Stimulated activated CD4-positive, alpha-beta T cell treated with anti-CD3 and anti-CD28 coated beads, Interleukin-1b, Interleukin-23, amount 100 ng/mL, for 24 hours (primary cell): ENCODE measurements at regions not wholly inside any gene's neighbourhood (a gene's known extent, or its start where the extent isn't known, plus 50 kb on each side); places are given as distances from the start of the nearest gene placed in this dataset.
"Not testable (repeated sequence)": the region's sequence is repeated elsewhere in the genome, so short reads cannot be mapped to it uniquely, and the experiment has no call there.

Source experiments
- DNase-seq, 4 experiments: peaks; one replicate each; pipeline ENCODE4 v3.0.0-alpha.2; 2020; ENCODE audit warnings: low read depth in 4 of 4, low spot score in 1 of 4

DNA sequence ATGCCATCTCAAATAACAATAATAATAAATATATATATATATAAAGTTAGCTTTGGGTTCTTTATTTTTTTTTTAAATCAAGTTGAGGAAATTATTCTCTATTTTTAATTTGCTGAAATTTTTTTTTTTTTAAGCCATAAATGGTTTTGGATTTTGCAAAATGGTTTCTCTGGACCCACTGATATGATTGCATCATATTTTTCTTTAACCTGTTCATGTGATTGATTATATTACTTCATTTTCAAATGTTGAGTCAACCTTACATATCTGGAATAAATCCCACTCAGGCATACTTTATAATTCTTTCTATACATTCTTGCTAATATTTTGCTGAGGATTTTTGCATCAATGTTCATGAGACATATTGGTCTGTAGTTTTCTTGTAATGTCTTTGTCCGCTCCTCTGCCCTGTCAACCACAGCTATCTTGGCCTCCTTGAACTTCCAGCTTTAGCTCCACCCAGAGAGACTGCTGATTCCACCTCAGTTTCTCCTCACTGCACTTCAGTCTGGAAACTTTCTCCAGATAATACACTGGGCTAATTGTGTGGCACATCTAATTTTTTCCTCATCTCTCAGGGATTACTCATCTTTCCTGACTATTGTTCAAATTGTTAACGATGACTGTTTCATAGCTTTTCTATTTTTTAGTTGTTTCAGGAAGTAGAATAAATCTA lies 160.9 kb upstream of the GIMD1 start:
- DNase-seq, result no peak

DNA sequence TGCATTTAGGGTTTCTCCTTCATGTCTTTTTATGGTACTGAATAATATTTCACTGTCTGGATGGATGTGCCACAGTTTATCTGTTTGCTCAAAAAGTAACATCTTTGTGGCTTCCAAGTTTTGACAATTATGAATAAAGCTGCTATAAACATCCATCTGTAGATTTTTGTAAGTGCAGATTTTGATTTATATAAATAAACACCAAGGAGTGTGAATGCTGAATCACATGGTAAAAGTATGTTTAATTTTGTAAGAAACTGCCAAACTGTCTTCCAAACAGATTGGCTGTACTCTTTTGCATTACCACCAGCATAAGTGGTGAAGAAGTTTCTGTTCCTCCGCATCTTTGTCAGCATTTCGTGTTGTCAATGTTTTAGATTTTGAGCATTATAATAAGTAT lies 158.7 kb upstream of the GIMD1 start:
- no peak for DNase-seq

DNA sequence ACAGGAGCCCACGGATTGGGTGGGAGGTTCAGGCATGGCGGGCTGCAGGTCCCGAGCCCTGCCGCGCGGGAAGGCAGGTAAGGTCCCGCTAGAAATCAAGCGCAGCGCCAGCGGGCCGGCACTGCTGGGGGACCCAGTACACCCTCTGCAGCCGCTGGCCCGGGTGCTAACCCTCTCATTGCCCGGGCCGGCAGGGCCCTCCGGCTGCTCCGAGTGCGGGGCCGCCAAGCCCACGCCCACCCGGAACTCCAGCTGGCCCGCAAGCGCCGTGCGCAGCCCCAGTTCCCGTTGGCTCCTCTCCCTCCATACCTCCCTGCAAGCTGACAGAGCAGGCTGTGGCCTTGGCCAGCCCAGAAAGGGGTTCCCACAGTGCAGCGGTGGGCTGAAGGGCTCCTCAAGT lies 156.8 kb upstream of the GIMD1 start:
- not testable (repeated sequence) for DNase-seq

DNA sequence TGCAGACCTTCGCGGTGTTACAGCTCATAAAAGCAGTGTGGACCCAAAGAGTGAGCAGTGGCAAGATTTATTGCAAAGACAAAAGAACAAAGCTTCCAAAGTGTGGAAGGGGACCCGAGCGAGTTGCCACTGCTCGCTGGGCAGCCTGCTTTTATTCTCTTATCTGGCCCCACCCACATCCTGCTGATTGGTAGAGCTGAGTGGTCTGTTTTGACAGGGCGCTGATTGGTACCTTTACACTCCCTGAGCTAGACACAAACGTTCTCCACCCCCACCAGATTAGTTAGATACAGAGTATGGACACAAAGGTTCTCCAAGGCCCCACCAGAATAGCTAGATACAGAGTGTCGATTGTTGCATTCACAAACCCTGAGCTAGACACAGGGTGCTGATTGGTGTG lies 156.2 kb upstream of the GIMD1 start:
- DNase-seq, result not testable (repeated sequence)

DNA sequence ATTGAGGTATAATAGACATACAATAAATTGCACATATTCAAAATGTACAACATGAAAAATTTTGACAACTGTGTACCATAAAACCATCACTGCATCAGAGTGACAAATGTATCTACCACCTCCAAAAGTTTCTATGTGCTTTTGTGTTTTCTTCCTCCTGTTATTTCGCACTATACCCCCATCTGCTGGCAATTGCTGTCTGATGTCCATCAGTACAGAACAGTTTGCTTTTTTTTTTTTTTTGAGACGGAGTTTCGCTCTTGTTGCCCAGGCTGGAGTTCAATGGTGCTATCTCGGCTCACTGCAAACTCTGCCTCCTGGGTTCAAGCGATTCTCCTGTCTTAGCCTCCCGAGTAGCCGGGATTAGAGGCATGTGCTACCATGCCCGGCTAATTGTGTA lies 154.3 kb upstream of the GIMD1 start:
- no peak for DNase-seq

DNA sequence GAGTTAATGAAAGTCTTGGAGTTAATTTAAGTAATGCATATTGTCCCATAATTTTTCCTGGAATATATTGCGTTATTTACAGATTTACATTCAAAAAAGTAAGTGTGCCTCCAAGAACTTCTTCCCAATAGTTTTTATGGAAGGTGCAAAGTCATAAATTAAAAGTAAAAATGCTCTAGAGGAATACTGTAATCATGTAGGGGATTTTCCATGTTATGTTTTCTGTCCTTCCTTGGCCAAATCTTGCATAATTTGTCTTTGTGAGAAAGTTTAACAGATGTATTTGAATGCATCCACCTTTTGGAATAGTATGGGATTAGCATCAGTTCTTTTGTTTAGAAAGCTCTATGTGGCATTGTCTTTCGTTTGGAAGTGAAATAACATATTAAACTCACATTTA lies 144.1 kb upstream of the GIMD1 start:
- no peak for DNase-seq

DNA sequence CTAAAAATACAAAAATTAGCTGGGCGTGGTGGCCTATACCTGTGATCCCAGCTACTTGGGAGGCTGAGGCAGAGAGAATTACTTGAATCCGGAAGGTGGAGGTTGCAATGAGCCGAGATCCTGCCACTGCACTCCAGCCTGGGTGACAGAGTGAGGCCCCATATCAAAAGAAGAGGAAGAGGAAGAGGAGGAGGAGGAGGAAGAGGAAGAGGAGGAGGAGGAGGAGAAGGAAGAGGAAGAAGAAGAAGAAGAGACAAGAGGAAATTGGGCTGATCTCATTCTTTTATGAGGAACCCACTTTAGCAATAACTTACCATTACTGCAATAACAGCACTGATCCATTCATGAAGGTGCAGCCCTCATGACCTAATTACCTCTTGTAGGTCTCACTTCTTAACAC lies 138.9 kb upstream of the GIMD1 start:
- DNase-seq, result no peak

DNA sequence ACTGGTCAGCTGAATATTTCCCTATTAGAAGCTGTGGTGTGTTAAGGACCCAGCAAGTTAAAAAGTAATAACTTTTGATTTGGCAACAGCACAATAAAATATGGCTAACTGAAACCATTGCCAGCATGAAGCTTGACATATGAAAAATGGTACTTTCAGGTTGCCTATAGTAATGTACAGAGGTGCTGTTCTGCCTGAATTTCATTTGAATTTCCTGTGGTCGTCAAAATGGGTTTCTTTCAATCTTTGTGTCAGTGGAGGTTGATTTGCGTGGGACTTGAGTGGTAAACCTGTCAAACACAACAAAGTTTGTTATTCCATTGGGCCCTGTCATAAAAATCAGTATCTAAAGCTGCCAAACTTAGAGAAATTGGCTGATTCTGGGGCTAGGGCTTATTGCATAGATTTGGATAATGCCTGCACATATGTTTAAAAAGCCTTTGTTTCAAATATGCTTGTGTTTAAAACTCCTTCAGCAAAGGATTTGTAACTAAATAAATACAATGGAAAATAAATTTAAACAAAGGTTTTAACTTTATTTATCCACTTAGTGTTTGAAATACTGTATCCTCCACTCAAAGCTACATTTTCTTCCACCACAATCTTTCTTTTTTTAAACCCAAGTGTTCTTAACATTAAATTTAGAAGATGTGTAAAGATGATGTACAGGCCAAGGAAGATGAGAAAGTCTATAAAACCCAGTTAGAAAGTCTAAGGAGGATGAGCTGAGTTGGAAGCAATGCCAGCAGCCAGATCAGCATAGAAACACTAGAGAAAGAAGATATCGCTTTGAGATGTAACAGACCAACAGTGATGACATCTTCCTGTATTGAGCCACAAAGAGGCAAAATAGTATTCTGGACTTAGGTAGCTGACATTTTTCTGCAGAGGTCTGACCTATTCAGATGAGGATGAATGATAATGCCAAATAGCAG lies 134.8 kb upstream of the GIMD1 start:
- no peak for DNase-seq

DNA sequence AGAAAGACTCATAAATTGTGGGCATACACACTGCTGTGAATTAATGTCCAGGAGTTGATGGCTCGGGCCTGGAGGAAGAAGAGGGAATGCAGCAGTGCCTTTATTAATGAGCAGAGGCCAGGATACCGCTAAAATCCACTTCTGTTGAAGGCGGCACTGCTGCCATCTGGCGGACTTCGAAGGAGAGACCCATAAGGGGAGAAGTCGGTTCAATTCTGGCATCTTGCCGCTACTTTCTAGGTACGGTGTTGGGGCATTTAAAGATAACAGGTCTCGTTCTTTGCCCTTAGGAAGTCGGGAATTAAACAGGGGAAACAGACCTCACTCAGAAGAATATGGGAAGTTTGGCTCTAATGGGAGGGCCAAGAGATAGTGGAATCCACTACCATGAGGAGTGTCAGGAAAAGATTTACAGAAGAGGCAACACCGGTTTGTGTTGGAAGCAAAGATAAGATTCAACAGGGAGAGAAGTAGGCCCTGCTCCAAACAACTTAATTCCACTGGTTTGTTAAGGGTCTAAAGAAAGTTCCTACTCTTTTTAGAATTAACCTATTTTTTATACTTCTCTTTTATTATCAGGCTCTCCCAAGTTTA lies 133.6 kb upstream of the GIMD1 start:
- peak in 3 of 4 experiments; percentile 7 to 23 (median 19) for DNase-seq

DNA sequence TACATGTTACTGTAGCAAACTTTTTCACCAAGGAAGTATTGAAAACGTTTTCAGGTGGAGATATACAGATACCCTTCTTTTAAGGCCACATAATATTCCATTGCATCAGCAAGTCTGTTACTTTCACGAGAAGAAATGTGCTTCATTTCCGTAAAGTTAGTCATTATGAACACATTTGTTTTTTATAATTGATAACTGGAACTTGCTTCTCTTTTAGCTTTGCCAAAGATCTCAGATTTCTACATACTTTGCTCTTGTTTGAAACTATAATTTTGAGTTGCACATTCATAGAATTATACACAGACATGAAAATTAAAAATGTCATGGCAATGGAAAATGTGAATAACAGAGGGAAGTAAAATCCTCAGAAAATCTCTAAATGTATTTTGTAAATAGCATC lies 128.7 kb upstream of the GIMD1 start:
- DNase-seq, result no peak

DNA sequence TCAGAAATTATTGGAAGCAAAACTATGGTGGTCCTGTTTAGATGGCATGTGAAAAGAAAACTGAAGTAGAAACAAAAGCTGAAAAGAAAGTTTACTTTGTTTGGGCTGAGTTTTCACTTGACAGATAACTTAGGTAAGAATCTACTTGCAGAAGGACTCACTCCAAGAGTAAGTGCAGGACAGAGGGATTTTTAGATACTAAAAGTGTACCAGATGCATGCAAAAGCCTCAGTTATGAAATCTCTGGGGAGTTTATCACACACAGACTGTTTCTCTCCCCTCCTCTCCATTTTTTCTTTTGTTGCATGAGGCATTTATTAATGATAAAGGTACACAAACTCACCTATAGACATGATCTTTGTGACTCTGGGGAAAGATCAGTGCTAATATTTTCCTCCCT lies 127.5 kb upstream of the GIMD1 start:
- DNase-seq, result no peak

DNA sequence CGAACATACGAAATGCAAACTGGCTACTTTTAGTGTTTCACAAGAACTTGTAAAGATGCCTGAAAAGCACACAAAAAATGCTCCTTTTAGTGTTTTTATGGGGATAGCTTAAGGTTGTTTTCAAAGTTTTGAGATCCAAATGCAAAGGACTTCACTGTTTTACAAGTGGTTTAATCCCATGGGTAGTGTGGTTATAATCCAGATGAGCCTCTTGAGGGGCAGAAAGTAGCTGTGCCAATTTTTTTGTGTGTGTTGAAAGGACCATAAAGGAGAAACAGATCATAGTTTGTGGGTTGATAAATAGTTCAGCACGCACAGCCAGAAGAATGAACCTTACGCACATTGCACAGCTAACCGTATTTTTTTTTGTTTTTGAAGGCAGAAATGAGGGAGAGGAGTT lies 126.9 kb upstream of the GIMD1 start:
- no peak for DNase-seq

DNA sequence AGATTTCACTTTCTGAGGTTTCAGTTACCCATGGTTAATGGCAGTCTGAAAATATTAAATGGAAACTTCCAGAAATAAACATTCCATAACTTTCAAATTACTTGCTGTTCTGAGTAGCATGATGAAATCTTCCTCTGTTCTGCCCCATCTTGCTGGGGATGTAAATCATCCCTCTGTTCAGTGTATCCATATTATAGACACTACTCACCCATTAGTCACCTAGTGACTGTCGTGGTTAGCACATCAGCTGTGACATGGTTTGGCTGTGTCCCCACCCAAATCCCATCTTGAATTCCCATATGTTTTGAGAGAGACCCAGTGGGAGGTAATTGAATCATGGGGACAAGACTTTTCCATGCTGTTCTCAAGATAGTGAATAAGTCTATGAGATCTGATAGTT lies 125.5 kb upstream of the GIMD1 start:
- DNase-seq, result no peak

DNA sequence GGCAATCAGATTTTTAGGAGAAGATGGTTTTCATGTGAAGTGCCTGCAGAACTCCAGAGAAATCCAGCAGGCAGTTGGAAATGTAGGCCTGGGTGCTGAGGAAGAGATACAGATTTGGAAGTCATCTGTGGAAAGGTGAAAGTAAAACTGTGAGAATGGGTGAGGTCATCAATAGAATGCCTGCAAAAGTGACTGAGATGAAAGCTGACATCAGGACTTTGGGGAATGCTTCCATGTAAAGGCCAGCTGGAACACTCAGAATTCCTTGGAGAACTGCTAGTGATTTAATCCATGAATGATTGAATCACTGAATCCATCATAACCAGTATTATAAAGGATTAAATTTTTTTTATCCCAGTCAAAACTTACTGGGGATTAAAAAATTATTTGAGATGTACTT lies 124.5 kb upstream of the GIMD1 start:
- no peak for DNase-seq

DNA sequence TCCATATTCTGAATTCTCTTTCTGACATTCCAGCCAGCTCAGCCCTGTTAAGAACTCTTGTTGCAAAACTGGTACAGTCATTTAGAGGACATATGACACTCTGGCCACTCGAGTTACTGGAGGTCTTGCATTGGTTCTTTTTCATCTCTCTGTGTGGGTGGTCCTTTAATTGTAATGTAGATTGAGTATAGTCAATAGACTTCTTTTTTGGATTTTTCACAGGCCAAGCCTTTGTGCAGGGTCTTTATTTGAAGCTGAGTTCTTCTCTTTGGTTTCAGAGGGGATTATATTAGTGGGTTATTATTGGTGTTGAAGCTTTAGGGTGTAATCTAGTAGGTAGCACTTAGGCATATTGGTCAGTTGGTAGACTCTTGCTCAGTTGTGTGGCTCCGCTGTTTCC lies 118.0 kb upstream of the GIMD1 start:
- DNase-seq, result no peak

DNA sequence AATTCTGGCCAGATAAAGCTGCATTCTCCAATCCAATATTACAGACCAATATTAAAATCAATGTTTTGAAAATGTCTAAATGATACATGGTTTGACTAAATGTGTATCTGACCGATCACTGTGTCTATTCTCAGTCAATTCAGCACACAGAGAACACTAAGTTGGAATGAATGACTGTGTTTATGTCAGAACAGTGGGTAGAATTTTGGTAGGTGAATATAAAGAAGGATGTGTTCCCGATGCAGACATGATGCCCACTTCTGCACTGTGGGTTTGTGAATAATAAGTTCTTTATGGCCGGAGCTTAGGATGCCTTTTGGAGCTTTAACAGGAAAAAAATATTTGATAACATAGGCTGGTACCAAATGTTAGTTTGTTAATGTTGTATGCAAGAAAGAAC lies 113.2 kb upstream of the GIMD1 start:
- no peak for DNase-seq

DNA sequence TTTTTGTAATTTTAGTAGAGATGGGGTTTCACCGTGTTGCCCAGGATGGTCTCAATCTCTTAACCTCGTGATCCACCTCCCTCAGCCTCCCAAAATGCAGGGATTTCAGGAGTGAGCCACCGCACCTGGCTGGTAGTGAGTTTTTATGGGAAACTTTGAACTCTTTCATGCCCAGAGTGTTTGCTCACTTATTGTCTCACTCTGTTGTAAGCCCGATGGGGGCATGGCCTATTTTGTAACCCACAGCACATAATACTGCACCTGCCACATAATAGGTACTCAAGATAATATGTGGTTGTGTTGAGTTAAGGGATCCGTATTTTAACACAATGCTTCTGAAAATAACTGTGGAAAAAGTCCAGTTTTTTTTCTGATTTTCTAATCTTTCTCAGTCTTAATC lies 109.6 kb upstream of the GIMD1 start:
- no peak for DNase-seq

DNA sequence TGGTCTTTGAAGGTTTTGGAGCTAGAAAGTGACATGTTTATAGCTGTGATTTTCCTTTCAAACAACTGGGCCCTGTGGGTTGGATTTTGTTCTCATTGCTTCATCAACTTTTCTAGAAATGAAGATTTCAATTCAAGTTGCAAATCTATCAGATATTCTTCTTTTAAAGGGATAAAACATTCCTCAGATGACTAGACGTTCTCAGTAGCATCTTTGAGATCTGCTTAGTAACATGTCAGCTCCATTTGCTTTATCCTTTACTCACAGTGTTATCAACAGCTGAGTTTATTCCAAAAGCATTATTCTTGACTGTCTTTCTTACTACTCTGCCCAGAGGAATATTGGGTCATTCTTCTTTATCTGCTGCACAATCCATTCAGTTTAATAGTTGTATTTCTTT lies 108.2 kb upstream of the GIMD1 start:
- no peak for DNase-seq

DNA sequence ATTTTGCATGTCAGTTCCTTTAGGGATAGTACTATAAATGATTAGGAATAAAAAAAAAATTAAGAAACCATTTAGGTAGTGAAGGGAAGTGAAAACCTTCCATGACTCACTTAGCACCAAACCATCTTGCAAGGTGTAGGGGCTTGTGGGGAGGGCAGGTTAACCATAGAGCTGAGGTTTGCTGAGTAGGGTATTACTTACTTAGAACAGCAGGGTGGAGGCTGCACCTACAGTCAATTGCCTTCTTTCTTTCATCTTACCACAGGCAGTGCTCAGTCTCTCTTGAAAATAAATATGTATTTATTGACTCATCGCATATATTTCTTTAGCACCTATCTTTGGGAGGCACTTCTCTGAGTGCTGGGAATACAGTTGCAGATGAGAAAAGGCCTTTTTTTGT lies 104.9 kb upstream of the GIMD1 start:
- DNase-seq, result no peak

DNA sequence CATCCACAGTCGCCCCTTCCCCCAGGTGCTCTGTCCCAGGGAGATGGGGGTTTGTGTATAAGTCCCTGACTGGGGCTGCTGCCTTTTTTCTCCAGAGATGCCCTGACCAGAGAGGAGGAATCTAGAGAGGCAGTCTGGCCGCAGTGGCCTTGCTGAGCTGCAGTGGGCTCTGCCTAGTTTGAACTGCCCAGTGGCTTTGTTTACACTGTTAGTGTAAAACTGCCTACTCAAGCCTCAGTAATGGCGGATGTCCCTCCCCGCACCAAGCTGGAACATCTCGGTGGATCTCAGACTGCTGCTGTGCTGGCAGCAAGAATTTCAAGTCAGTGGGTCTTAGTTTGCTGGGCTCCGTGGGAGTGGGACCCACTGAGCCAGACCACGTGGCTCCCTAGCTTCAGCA lies 102.6 kb upstream of the GIMD1 start:
- no peak for DNase-seq

DNA sequence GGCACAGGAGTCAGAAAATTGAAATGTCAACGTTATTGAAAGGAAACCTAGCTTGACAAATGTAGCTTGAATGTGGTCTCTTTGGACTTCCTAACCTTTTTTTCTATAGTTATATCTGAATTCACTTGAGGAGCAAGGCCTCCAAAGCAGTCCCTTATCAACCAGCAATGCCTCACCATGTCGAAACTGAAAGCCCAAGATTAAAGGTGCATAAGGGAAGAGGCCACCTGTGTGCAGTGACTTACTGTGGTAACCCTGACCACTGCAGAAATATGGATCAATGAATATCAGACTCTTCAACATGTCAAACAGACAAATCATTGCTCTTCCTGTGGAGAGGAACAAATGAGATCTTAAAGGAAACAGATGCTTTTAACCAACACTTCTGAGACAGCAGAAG lies 95.0 kb upstream of the GIMD1 start:
- no peak for DNase-seq

DNA sequence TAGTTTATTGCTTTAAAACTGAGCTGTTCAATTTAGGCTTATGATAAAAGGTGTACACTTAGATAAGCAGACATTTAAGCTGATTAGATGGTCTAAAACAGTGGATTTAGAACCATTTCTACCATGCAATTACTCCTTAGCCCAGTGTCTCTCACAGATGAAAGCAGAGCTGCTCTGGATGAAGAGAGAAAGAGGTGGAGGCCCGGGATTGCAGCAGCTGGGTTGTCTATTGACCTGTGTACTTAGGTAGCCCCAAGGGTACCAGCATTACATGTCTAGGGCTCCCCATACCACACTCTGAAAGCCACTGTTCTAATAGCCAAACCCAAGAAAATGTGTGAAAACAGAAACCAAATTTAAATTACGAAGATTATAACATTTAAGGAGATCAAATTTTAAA lies 86.0 kb upstream of the GIMD1 start:
- no peak for DNase-seq
